Lung microvascular endothelial cell (primary cell): ENCODE measurements at regions not wholly inside any gene's neighbourhood (a gene's known extent, or its start where the extent isn't known, plus 50 kb on each side); places are given as distances from the start of the nearest gene placed in this dataset.

Source experiments
- DNase-seq, 2 donors: peaks; one replicate each; pipeline versions ENCODE4 v3.0.0 to v3.0.0-alpha.2; 2010; ENCODE audit warnings: low read depth in 2 of 2

GRCh38 chr2:217248312-217248935, 388.6 kb upstream of the TNP1 start:
- no peak for DNase-seq

- no peak for DNase-seq
Observed at GRCh38 chr2:217247476-217247875, 387.6 kb upstream of the TNP1 start.

GRCh38 chr2:217246108-217246507, 386.2 kb upstream of the TNP1 start:
- no peak for DNase-seq

- DNase-seq, result no peak
Observed at GRCh38 chr2:217244815-217245214, 385.0 kb upstream of the TNP1 start.

GRCh38 chr2:217242947-217243346, 383.1 kb upstream of the TNP1 start:
- DNase-seq, result no peak

GRCh38 chr2:217231724-217232123, 371.9 kb upstream of the TNP1 start:
- DNase-seq, result no peak

DNA sequence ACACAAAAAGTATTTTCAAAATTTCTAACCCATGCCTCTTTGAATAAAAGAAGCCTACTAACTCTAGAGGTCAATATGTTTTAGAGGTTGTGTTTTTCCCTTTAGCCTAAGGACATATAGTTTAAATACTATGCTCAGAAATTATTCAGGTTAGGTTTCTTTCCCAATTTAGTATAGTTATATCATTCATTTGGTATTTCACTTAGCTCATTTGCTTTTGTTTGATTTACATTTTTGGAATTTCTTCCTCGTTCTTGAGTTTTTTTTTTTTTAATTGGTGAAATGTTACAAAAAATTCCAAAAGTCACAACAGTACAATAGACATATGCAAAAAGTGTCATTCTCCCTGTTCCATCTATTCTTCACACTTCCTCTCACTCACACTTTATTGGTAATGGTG, 371.3 kb upstream of the TNP1 start:
- DNase-seq, result no peak

GRCh38 chr2:217228732-217229131, 368.9 kb upstream of the TNP1 start:
- DNase-seq, result no peak

- no peak for DNase-seq
Observed at GRCh38 chr2:217227794-217228193, 367.9 kb upstream of the TNP1 start.

DNA sequence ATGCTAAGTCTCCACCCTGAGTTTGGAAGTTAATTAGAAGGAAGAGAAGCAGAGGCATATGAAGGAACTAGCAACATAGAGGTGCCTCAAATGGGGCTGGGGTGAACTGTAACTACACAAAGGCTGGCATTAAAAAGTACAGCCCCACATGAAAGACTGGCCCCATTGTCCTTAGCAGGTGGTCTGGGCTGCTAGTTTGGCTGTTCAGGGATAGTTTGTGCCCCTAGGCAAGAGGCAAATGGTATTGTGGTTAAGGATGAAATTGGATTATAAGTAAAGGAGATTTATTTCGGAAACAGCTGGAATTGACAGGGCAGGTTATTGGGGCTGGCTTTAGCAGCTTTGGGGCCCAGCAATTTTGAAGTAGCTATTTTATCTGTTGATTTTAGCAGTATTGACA, 365.7 kb upstream of the TNP1 start:
- DNase-seq, result no peak

- DNase-seq, result peak; percentile 11 to 94
Observed at GRCh38 chr2:217223222-217223930, 363.5 kb upstream of the TNP1 start.

- DNase-seq, result no peak
Observed at GRCh38 chr2:217222309-217222910, 362.5 kb upstream of the TNP1 start.

GRCh38 chr2:217220228-217221013, 360.6 kb upstream of the TNP1 start:
- DNase-seq, result peak; percentile 49 to 57

GRCh38 chr2:217219164-217219520, 359.3 kb upstream of the TNP1 start:
- no peak for DNase-seq

GRCh38 chr2:217218269-217219163, 358.7 kb upstream of the TNP1 start:
- peak in 1 of 2 donors; percentile 29 for DNase-seq

DNA sequence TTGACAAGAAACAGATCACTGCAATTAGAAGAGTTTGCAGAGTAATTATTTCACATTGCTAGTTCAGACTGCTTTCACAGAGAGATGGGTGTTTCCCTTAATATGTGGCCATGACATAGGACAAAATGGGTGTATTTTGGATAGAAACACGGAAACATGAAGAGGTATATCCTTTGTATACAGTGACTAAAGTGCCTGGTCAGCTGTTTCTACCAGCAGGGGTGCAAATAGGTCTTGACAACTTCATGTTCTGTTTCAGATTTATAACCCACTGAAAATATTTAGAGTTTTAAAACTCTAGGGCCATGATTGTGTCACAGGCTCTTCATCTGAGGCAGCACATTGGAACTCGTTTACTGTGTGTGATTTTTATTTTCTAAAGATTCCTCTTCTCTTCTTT, 357.1 kb upstream of the TNP1 start:
- DNase-seq, result no peak

DNA sequence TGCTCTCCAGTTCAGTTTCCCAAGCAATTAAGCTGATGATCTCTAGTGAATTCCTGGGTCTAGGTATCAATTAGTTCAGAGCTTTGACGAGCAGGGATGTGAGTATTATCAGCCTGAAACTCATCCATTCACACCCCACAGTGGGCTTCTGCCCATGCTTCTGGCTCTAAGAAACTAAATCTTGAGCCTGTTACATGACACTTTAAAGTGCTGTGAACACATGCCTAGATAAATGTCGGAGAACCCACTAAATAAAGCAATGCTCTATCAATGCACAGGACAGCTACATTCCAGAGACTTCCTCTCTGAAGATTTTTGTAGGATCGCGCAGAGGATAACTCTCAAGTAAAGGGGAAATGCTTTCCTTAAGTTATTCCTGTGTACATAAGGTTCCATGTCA, 356.5 kb upstream of the TNP1 start:
- DNase-seq, result no peak

- peak in 1 of 2 donors; percentile 15 for DNase-seq
Observed at GRCh38 chr2:217215877-217216276, 356.0 kb upstream of the TNP1 start.

DNA sequence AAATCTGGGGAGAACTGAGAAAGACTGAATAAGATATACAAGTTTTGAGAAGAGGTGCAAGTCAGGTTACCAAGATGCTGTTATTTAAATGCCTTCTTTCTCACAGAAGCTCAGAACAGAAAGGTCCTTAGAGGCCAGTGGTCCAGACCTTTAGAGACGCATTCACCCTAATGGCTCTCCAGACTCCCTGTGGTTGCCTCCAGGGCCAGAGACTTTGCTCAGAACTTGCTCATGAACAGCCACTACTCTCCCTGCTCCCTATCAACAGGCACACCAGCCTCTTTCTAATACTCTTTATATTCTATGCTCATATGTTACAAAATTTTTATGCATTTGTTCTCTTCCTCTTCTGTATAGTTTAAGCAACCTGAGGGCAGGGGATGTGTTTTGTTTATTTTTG, 349.0 kb upstream of the TNP1 start:
- no peak for DNase-seq

- DNase-seq, result no peak
Observed at GRCh38 chr2:217207699-217208010, 347.8 kb upstream of the TNP1 start.

GRCh38 chr2:217206907-217207698, 347.2 kb upstream of the TNP1 start:
- DNase-seq, result no peak
